ENCODE measurements at regions not wholly inside any gene's neighbourhood (a gene's known extent, or its start where the extent isn't known, plus 50 kb on each side); places are given as distances from the start of the nearest gene placed in this dataset.

DNA sequence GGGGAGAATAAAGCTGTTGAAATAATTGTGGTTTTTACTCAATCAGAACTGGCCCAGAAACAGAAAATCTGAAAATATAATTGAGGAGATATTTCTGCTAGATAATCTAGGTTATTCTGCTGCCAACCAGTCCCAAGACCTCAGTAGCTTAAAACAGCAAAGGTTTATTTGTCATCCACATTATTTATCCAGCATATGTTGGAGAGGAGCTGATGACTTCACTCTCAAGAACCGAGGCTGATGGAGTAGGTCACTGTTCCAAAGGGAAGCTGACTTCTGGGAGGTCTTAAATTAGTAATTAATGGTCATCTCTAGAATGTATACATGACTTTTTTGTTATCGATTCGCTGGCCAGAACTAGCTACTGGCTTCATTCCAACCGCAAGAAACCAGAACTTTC is 124.8 kb upstream of the CTNNA2 start:
- TF ChIP-seq, protein P1, sequence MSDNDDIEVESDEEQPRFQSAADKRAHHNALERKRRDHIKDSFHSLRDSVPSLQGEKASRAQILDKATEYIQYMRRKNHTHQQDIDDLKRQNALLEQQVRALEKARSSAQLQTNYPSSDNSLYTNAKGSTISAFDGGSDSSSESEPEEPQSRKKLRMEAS (IDR thresholded peaks at IDR 0.05), result no peak
- TF ChIP-seq, protein P2, sequence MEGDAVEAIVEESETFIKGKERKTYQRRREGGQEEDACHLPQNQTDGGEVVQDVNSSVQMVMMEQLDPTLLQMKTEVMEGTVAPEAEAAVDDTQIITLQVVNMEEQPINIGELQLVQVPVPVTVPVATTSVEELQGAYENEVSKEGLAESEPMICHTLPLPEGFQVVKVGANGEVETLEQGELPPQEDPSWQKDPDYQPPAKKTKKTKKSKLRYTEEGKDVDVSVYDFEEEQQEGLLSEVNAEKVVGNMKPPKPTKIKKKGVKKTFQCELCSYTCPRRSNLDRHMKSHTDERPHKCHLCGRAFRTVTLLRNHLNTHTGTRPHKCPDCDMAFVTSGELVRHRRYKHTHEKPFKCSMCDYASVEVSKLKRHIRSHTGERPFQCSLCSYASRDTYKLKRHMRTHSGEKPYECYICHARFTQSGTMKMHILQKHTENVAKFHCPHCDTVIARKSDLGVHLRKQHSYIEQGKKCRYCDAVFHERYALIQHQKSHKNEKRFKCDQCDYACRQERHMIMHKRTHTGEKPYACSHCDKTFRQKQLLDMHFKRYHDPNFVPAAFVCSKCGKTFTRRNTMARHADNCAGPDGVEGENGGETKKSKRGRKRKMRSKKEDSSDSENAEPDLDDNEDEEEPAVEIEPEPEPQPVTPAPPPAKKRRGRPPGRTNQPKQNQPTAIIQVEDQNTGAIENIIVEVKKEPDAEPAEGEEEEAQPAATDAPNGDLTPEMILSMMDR (IDR thresholded peaks at IDR 0.05; ENCODE audit: control extremely low read depth in 1 of 3, insufficient read depth in 1 of 3, low read depth in 1 of 3, low read length in 3 of 3), result no peak
- no peak for TF ChIP-seq NRF1 (IDR thresholded peaks at IDR 0.05; ENCODE audit: low read depth, low read length)
- TF ChIP-seq BCL11A (IDR thresholded peaks at IDR 0.05; ENCODE audit: low read depth in 2 of 2, low read length in 2 of 2), result no peak
- no peak for TF ChIP-seq SIN3A (conservative IDR thresholded peaks at IDR 0.05 in 1 of 2, IDR thresholded peaks at IDR 0.05 in 1 of 2; ENCODE audit: low read depth in 1 of 2, low read length in 2 of 2)
- TF ChIP-seq CEBPB (IDR thresholded peaks at IDR 0.05; ENCODE audit: low read depth, low read length), result no peak
- TF ChIP-seq SRF (IDR thresholded peaks at IDR 0.05; ENCODE audit: low read depth, low read length), result no peak
- TF ChIP-seq POLR2A (IDR thresholded peaks at IDR 0.05; ENCODE audit: control extremely low read depth in 1 of 2, low read depth in 2 of 2, low read length in 2 of 2), result no peak
- TF ChIP-seq POLR2AphosphoS5 (IDR thresholded peaks at IDR 0.05; ENCODE audit: low read depth, low read length), result no peak
- no peak for TF ChIP-seq BRCA1 (IDR thresholded peaks at IDR 0.05; ENCODE audit: low read depth, low read length)
- no peak for TF ChIP-seq JUN (IDR thresholded peaks at IDR 0.05; ENCODE audit: low read depth, low read length)
- TF ChIP-seq TEAD4 (IDR thresholded peaks at IDR 0.05; ENCODE audit: low read depth, low read length), result no peak

All from H1 (cell line).